Esophagus squamous epithelium (tissue), 4 donors: ENCODE measurements at regions not wholly inside any gene's neighbourhood (a gene's known extent, or its start where the extent isn't known, plus 50 kb on each side); places are given as distances from the start of the nearest gene placed in this dataset.

ENCODE experiments used
- CTCF ChIP-seq, 6 experiments: fragments of 450-650 bp in 4 of 6; fragments of 200-600 bp in 2 of 6; sonication (generic) in 2 of 6; IDR thresholded peaks; one replicate each; pipeline ENCODE4 v1.5.1; 2016 to 2019; ENCODE audit warnings: antibody characterized with exemption in 6 of 6, mild to moderate bottlenecking in 4 of 6, moderate library complexity in 4 of 6
- POLR2A ChIP-seq, 4 donors: fragments of 450-650 bp; IDR thresholded peaks; one replicate each; pipeline ENCODE4 v1.6.1; 2017; ENCODE audit warnings: antibody characterized with exemption in 4 of 4, mild to moderate bottlenecking in 4 of 4, moderate library complexity in 3 of 4

GRCh38 chr1:213414911-213415310 is 363.9 kb downstream of the RPS6KC1 start:
- TF ChIP-seq CTCF (IDR thresholded peaks at IDR 0.05) (no peak), POLR2A (IDR thresholded peaks at IDR 0.05) (no peak)
